ENCODE measurements at regions not wholly inside any gene's neighbourhood (a gene's known extent, or its start where the extent isn't known, plus 50 kb on each side); places are given as distances from the start of the nearest gene placed in this dataset.

- no peaks in the 10 kb centered on the region for H3K36me3 Mint-ChIP-seq (ENCODE audit: low read depth)
- H3K4me1 Mint-ChIP-seq = no peaks in the 10 kb centered on the region
- no peak overlapping the region for H3K4me3 Mint-ChIP-seq
- H3K27ac Mint-ChIP-seq = no peak overlapping the region
- POLR2A ChIA-PET = no interaction called here
- peaks cover 24% of the 10 kb centered on the region for H3K27me3 Mint-ChIP-seq
- peak; percentile 12 for DNase-seq
- no peaks in the 10 kb centered on the region for H3K9me3 Mint-ChIP-seq
- CTCF ChIA-PET = no interaction called here
Observed at GRCh38 chr6:43980004-43980795, 147.1 kb downstream of the MRPL14 start.

GRCh38 chr6:43979525-43979924, 147.7 kb downstream of the MRPL14 start:
- Mint-ChIP-seq H3K27ac (no peak overlapping the region), H3K4me3 (no peak overlapping the region), H3K27me3 (peaks cover 30% of the 10 kb centered on the region), H3K9me3 (no peaks in the 10 kb centered on the region), H3K4me1 (no peaks in the 10 kb centered on the region), H3K36me3 (ENCODE audit: low read depth) (no peaks in the 10 kb centered on the region)
- POLR2A ChIA-PET = no interaction called here
- CTCF ChIA-PET = no interaction called here
- peak; percentile 7 for DNase-seq

GRCh38 chr6:43978473-43979346, 148.5 kb downstream of the MRPL14 start:
- ChIA-PET CTCF (no interaction called here), POLR2A (no interaction called here)
- Mint-ChIP-seq H3K4me3 (no peak overlapping the region), H3K27ac (no peak overlapping the region), H3K36me3 (ENCODE audit: low read depth) (no peaks in the 10 kb centered on the region), H3K27me3 (peaks cover 37% of the 10 kb centered on the region), H3K4me1 (no peaks in the 10 kb centered on the region), H3K9me3 (no peaks in the 10 kb centered on the region)
- DNase-seq = peak; percentile 6

GRCh38 chr6:43977404-43978111, 149.7 kb downstream of the MRPL14 start:
- CTCF ChIA-PET = no interaction called here
- H3K4me1 Mint-ChIP-seq = no peaks in the 10 kb centered on the region
- H3K4me3 Mint-ChIP-seq = no peak overlapping the region
- H3K36me3 Mint-ChIP-seq (ENCODE audit: low read depth) = no peaks in the 10 kb centered on the region
- H3K9me3 Mint-ChIP-seq = no peaks in the 10 kb centered on the region
- peak; percentile 15 for DNase-seq
- H3K27ac Mint-ChIP-seq = no peak overlapping the region
- POLR2A ChIA-PET = no interaction called here
- H3K27me3 Mint-ChIP-seq = peaks cover 37% of the 10 kb centered on the region

GRCh38 chr6:43976706-43977403, 150.4 kb downstream of the MRPL14 start:
- H3K4me1 Mint-ChIP-seq = no peaks in the 10 kb centered on the region
- ChIA-PET CTCF (no interaction called here), POLR2A (no interaction called here)

GRCh38 chr6:43974643-43975230, 152.5 kb downstream of the MRPL14 start:
- POLR2A ChIA-PET = interaction anchor here (0.7 kb wide), 1 partner anchor 91 kb away, joined by 3 read pairs; no protein-coding TSS in a partner anchor
- CTCF ChIA-PET = no interaction called here
- no peaks in the 10 kb centered on the region for H3K4me1 Mint-ChIP-seq
- no peak for DNase-seq
- no peak overlapping the region for H3K27ac Mint-ChIP-seq
- no peaks in the 10 kb centered on the region for H3K36me3 Mint-ChIP-seq (ENCODE audit: low read depth)
- H3K27me3 Mint-ChIP-seq = peaks cover 37% of the 10 kb centered on the region
- H3K9me3 Mint-ChIP-seq = no peaks in the 10 kb centered on the region
- no peak overlapping the region for H3K4me3 Mint-ChIP-seq

More at GRCh38 chr6:43976706-43977403, 150.4 kb downstream of the MRPL14 start:
- peaks cover 37% of the 10 kb centered on the region for H3K27me3 Mint-ChIP-seq
- no peaks in the 10 kb centered on the region for H3K36me3 Mint-ChIP-seq (ENCODE audit: low read depth)
- no peak overlapping the region for H3K27ac Mint-ChIP-seq
- DNase-seq = no peak
- H3K9me3 Mint-ChIP-seq = no peaks in the 10 kb centered on the region
- no peak overlapping the region for H3K4me3 Mint-ChIP-seq

GRCh38 chr6:43973357-43973756, 153.9 kb downstream of the MRPL14 start:
- Mint-ChIP-seq H3K4me3 (no peak overlapping the region), H3K27ac (no peak overlapping the region), H3K4me1 (no peaks in the 10 kb centered on the region), H3K9me3 (no peaks in the 10 kb centered on the region), H3K27me3 (peaks cover 37% of the 10 kb centered on the region), H3K36me3 (ENCODE audit: low read depth) (no peaks in the 10 kb centered on the region)
- ChIA-PET POLR2A (no interaction called here), CTCF (interaction anchor here (1.3 kb wide), 1 partner anchor 105 kb away, joined by 3 read pairs; no protein-coding TSS in a partner anchor)
- no peak for DNase-seq

- CTCF ChIA-PET = interaction anchor here (1.3 kb wide), 1 partner anchor 106 kb away, joined by 3 read pairs; no protein-coding TSS in a partner anchor
- Mint-ChIP-seq H3K9me3 (no peaks in the 10 kb centered on the region), H3K4me3 (no peak overlapping the region), H3K27ac (no peak overlapping the region), H3K27me3 (peaks cover 37% of the 10 kb centered on the region), H3K4me1 (no peaks in the 10 kb centered on the region), H3K36me3 (ENCODE audit: low read depth) (no peaks in the 10 kb centered on the region)
- POLR2A ChIA-PET = no interaction called here
- no peak for DNase-seq
Observed at GRCh38 chr6:43972913-43973300, 154.3 kb downstream of the MRPL14 start.

GRCh38 chr6:43972179-43972912, 154.9 kb downstream of the MRPL14 start:
- Mint-ChIP-seq H3K27ac (no peak overlapping the region), H3K9me3 (no peaks in the 10 kb centered on the region), H3K27me3 (peaks cover 33% of the 10 kb centered on the region), H3K4me3 (no peak overlapping the region), H3K36me3 (ENCODE audit: low read depth) (no peaks in the 10 kb centered on the region), H3K4me1 (no peaks in the 10 kb centered on the region)
- CTCF ChIA-PET = interaction anchor here (1.3 kb wide), 1 partner anchor 106 kb away, joined by 3 read pairs; no protein-coding TSS in a partner anchor
- peak; percentile 3 for DNase-seq
- POLR2A ChIA-PET = no interaction called here

- Mint-ChIP-seq H3K27me3 (peaks cover 28% of the 10 kb centered on the region), H3K4me1 (no peaks in the 10 kb centered on the region), H3K36me3 (ENCODE audit: low read depth) (no peaks in the 10 kb centered on the region), H3K27ac (no peak overlapping the region), H3K4me3 (no peak overlapping the region), H3K9me3 (no peaks in the 10 kb centered on the region)
- DNase-seq = peak; percentile 7
- POLR2A ChIA-PET = no interaction called here
- CTCF ChIA-PET = no interaction called here
Observed at GRCh38 chr6:43971776-43972126, 155.5 kb downstream of the MRPL14 start.

GRCh38 chr6:43970913-43971775, 156.1 kb downstream of the MRPL14 start:
- Mint-ChIP-seq H3K4me1 (no peaks in the 10 kb centered on the region), H3K4me3 (no peak overlapping the region), H3K27me3 (peaks cover 23% of the 10 kb centered on the region), H3K9me3 (no peaks in the 10 kb centered on the region), H3K27ac (no peak overlapping the region), H3K36me3 (ENCODE audit: low read depth) (no peaks in the 10 kb centered on the region)
- POLR2A ChIA-PET = no interaction called here
- CTCF ChIA-PET = no interaction called here
- DNase-seq = peak; percentile 3

Data from activated CD4-positive, alpha-beta memory T cell treated with anti-CD3 and anti-CD28 coated beads, Interleukin-2, amount 10 ng/mL, durations not matched to agents 7 days and 5 days (primary cell).